ENCODE measurements at regions not wholly inside any gene's neighbourhood (a gene's known extent, or its start where the extent isn't known, plus 50 kb on each side); places are given as distances from the start of the nearest gene placed in this dataset.

DNA sequence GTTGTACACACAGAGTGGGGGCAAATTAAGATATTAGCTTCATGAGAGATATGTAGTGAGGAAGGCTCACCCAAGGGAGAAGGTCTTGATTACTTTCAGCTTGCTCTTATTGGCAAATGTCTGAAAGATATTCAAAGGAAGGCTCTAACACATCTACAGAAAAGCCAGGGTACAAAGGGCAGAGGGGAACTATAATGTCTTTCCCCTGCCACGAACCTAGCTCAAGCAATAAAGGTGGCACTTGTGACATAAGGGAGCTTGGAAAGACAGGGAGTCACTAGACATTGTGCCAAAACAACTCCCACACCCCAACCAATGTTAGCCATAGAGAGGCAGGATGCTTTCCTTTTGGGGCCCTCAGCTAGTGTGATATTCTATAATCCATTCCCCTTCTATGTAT is 52.2 kb upstream of the SOX9 start:
- no peak overlapping the region for H3K4me2 ChIP-seq
- no peaks in the 10 kb centered on the region; the same call in 1 of the 2 replicates for H3K9me3 ChIP-seq (ENCODE audit: insufficient read depth, low read depth)
- BruUV-seq (replicated peaks) = no TSS peak
- TF ChIP-seq, protein P1, sequence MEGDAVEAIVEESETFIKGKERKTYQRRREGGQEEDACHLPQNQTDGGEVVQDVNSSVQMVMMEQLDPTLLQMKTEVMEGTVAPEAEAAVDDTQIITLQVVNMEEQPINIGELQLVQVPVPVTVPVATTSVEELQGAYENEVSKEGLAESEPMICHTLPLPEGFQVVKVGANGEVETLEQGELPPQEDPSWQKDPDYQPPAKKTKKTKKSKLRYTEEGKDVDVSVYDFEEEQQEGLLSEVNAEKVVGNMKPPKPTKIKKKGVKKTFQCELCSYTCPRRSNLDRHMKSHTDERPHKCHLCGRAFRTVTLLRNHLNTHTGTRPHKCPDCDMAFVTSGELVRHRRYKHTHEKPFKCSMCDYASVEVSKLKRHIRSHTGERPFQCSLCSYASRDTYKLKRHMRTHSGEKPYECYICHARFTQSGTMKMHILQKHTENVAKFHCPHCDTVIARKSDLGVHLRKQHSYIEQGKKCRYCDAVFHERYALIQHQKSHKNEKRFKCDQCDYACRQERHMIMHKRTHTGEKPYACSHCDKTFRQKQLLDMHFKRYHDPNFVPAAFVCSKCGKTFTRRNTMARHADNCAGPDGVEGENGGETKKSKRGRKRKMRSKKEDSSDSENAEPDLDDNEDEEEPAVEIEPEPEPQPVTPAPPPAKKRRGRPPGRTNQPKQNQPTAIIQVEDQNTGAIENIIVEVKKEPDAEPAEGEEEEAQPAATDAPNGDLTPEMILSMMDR (conservative IDR thresholded peaks at IDR 0.05) = no peak
- TF ChIP-seq EZH2 (IDR thresholded peaks at IDR 0.05; ENCODE audit: low read depth) = no peak
- no peak overlapping the region for H3K27ac ChIP-seq
- no peaks in the 10 kb centered on the region for H3K27me3 ChIP-seq (ENCODE audit: insufficient read depth, low read depth)
- H3K4me1 ChIP-seq (replicated peaks; ENCODE audit: insufficient read depth) = 0 out of 2 replicates have a peak, but pooled peaks cover 2% of the 10 kb centered on the region
- no peaks in the 10 kb centered on the region for H4K20me1 ChIP-seq (ENCODE audit: insufficient read depth)
- H3F3A ChIP-seq (ENCODE audit: insufficient read depth, low read depth) = no peaks in the 10 kb centered on the region
- H2AFZ ChIP-seq = no peak overlapping the region
- CTCF ChIA-PET = no interaction called here
- POLR2A ChIA-PET (ENCODE audit: unreplicated experiment) = no interaction called here
- H3K79me2 ChIP-seq (ENCODE audit: low read depth) = no peaks in the 10 kb centered on the region
- H3K36me3 ChIP-seq (ENCODE audit: low read depth) = no peaks in the 10 kb centered on the region
- no peak for DNase-seq
- H3K9me2 ChIP-seq (ENCODE audit: insufficient read depth) = no peaks in the 10 kb centered on the region
- intact Hi-C loops (cut with micrococcal nuclease; ENCODE audit: unreplicated experiment) = no loop called here
- H3K4me3 ChIP-seq = no peak overlapping the region

DNA sequence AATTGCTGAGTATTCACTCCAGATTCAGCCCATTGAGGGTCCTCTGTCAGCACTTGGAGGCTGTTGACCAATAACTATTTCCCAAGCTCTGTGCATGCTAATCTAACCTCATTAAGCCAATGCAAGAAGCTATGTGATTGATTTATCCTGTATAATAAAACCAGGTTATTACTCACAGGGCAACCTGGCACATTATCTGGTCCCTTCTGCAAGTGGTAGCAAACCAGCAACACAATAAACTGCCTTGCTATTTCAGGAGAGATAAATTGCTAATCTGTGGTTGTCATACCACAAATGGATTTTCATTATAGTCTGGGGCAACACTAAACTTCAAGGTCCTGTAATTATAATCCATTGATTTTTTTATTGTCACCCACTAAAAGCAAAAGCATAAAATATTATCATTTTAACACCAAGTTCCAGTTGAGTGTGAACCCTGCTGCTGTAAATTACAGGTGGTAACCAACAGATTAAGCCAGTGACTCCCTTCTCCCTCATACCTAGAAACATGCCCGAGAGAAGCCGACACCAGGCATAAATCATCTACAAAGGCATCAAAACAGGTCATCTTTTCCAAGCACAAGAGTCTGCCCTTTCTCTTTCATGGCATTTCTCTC is 51.1 kb upstream of the SOX9 start:
- CTCF ChIA-PET = no interaction called here
- Histone ChIP-seq H3K36me3 (ENCODE audit: low read depth) (no peaks in the 10 kb centered on the region), H4K20me1 (ENCODE audit: insufficient read depth) (no peaks in the 10 kb centered on the region), H3K9me3 (ENCODE audit: insufficient read depth, low read depth) (no peaks in the 10 kb centered on the region; the same call in 1 of the 2 replicates), H3K4me2 (no peak overlapping the region), H3K27ac (no peak overlapping the region), H3F3A (ENCODE audit: insufficient read depth, low read depth) (no peaks in the 10 kb centered on the region), H3K4me3 (no peak overlapping the region), H3K79me2 (ENCODE audit: low read depth) (no peaks in the 10 kb centered on the region), H3K4me1 (replicated peaks; ENCODE audit: insufficient read depth) (no peaks in the 10 kb centered on the region), H2AFZ (no peak overlapping the region), H3K9me2 (ENCODE audit: insufficient read depth) (no peaks in the 10 kb centered on the region), H3K27me3 (ENCODE audit: insufficient read depth, low read depth) (no peaks in the 10 kb centered on the region)
- DNase-seq = no peak
- no peak for TF ChIP-seq EZH2 (IDR thresholded peaks at IDR 0.05; ENCODE audit: low read depth)
- TF ChIP-seq, protein P1 (conservative IDR thresholded peaks at IDR 0.05) = no peak
- POLR2A ChIA-PET (ENCODE audit: unreplicated experiment) = no interaction called here
- intact Hi-C loops (cut with micrococcal nuclease; ENCODE audit: unreplicated experiment) = no loop called here
- no TSS peak for BruUV-seq (replicated peaks)

All from PC-9 (cell line).